ENCODE measurements at regions not wholly inside any gene's neighbourhood (a gene's known extent, or its start where the extent isn't known, plus 50 kb on each side); places are given as distances from the start of the nearest gene placed in this dataset.

GRCh38 chr6:109301418-109301817 lies 80.8 kb downstream of the CD164 start:
- Histone ChIP-seq H3K9me3 (replicated peaks in 1 of 2; ENCODE audit: control insufficient read depth in 2 of 2, insufficient read depth in 1 of 2, low read depth in 1 of 2, low read length in 2 of 2) (no peaks in the 10 kb centered on the region), H3K79me1 (ENCODE audit: low read depth, low read length) (no peaks in the 10 kb centered on the region), H3K4me2 (ENCODE audit: insufficient read depth, low read length, poor library complexity, severe bottlenecking) (no peak overlapping the region), H3K4ac (ENCODE audit: low read length) (no peak overlapping the region), H2BK15ac (ENCODE audit: low read length) (no peak overlapping the region), H3K4me1 (ENCODE audit: control insufficient read depth in 2 of 2, insufficient read depth in 1 of 2, low read depth in 1 of 2, low read length in 2 of 2) (peaks cover 4% of the 10 kb centered on the region in 2 donors), H3K23ac (ENCODE audit: low read depth, low read length, poor library complexity) (no peak overlapping the region), H3K9ac (ENCODE audit: low read depth, low read length, poor library complexity) (no peak overlapping the region), H2AK5ac (ENCODE audit: low read depth, low read length) (no peak overlapping the region), H3K18ac (ENCODE audit: low read length) (no peak overlapping the region), H3K14ac (ENCODE audit: low read length) (no peak overlapping the region), H3K27ac (replicated peaks; ENCODE audit: low read length) (no peak overlapping the region), H4K8ac (ENCODE audit: low read depth, low read length) (no peak overlapping the region), H2BK120ac (ENCODE audit: low read depth, low read length) (no peak overlapping the region), H4K91ac (ENCODE audit: low read depth, low read length, poor library complexity) (no peak overlapping the region), H2AFZ (ENCODE audit: low read length) (peak overlapping the region; percentile 50), H3K36me3 (replicated peaks in 1 of 2; ENCODE audit: control insufficient read depth in 2 of 2, insufficient read depth in 2 of 2, low read length in 2 of 2) (no peaks in the 10 kb centered on the region), H3K27me3 (ENCODE audit: control insufficient read depth in 3 of 3, insufficient read depth in 3 of 3, low read depth in 1 of 3, low read length in 3 of 3) (peaks cover 0 to 2% (median 0%) of the 10 kb centered on the region in 3 experiments), H2BK12ac (ENCODE audit: low read length) (no peak overlapping the region), H3K4me3 (ENCODE audit: low read length in 2 of 2) (no peak overlapping the region), H2BK5ac (ENCODE audit: low read length) (no peak overlapping the region)
- no CpG with 5 or more reads among the region's 2 CpGs for WGBS, 2 donors (ENCODE audit: extremely low coverage in 2 of 2, insufficient read length in 2 of 2, insufficient replicate concordance in 1 of 2)
- no peak for DNase-seq (ENCODE audit: low spot score)

- Histone ChIP-seq H3K9ac (ENCODE audit: low read depth, low read length, poor library complexity) (no peak overlapping the region), H3K27me3 (ENCODE audit: control insufficient read depth in 3 of 3, insufficient read depth in 3 of 3, low read depth in 1 of 3, low read length in 3 of 3) (peaks cover 0 to 2% (median 0%) of the 10 kb centered on the region in 3 experiments)
These were observed 81.4 kb downstream of the CD164 start for GRCh38 chr6:109300874-109301273.

DNA sequence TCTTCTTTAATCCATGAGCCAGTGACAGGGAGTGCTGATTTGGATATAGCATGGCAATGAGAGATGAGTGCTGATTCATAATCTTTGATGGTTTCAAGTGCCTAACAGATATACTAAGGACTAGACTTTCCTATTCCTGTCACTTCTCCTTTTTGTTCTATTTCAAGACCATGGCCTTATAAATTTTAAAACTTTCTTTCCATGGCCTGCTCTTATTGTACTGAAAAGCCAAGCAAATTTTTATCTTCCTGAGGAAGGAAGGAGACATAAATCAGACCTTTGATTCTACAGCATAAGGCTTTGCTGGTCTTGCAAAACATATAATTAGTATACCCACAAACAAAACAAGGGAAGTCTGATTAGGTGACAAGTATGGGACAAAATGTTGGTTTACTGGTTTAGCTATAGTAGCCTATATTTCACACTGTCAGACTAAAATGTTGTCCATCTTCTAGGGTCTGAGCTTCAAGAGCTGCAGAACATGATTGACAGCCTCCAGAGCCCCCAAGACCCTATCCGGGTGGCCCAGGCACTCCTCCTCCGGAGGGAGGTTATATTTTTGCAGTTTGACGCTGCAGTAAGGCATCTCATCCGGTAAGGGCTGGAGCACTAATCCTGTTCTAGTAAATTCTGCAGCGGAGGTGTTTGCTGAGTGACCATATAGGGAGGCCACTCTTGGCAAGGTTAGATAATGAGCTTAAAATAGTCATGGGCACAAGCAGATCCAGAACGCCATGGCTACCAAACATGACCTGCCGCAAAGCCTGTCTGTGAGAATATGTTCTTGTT lies 82.3 kb downstream of the CD164 start:
- H3K4me3 ChIP-seq (ENCODE audit: low read length in 2 of 2): no peak overlapping the region
- no peak overlapping the region for H2AK5ac ChIP-seq (ENCODE audit: low read depth, low read length)
- no peak overlapping the region for H3K27ac ChIP-seq (replicated peaks; ENCODE audit: low read length)
- H3K9me3 ChIP-seq (replicated peaks in 1 of 2; ENCODE audit: control insufficient read depth in 2 of 2, insufficient read depth in 1 of 2, low read depth in 1 of 2, low read length in 2 of 2): no peaks in the 10 kb centered on the region
- H3K23ac ChIP-seq (ENCODE audit: low read depth, low read length, poor library complexity): no peak overlapping the region
- peaks cover 0 to 2% (median 0%) of the 10 kb centered on the region in 3 experiments for H3K27me3 ChIP-seq (ENCODE audit: control insufficient read depth in 3 of 3, insufficient read depth in 3 of 3, low read depth in 1 of 3, low read length in 3 of 3)
- H4K8ac ChIP-seq (ENCODE audit: low read depth, low read length): no peak overlapping the region
- no peak overlapping the region for H2AFZ ChIP-seq (ENCODE audit: low read length)
- peaks cover 4% of the 10 kb centered on the region in 2 donors for H3K4me1 ChIP-seq (ENCODE audit: control insufficient read depth in 2 of 2, insufficient read depth in 1 of 2, low read depth in 1 of 2, low read length in 2 of 2)
- H3K79me1 ChIP-seq (ENCODE audit: low read depth, low read length): no peaks in the 10 kb centered on the region
- no peak overlapping the region for H3K9ac ChIP-seq (ENCODE audit: low read depth, low read length, poor library complexity)
- H2BK15ac ChIP-seq (ENCODE audit: low read length): no peak overlapping the region
- H3K4me2 ChIP-seq (ENCODE audit: insufficient read depth, low read length, poor library complexity, severe bottlenecking): no peak overlapping the region
- H2BK5ac ChIP-seq (ENCODE audit: low read length): no peak overlapping the region
- H2BK120ac ChIP-seq (ENCODE audit: low read depth, low read length): no peak overlapping the region
- WGBS, 2 donors (ENCODE audit: extremely low coverage in 2 of 2, insufficient read length in 2 of 2, insufficient replicate concordance in 1 of 2): no CpG with 5 or more reads among the region's 7 CpGs
- no peak overlapping the region for H4K91ac ChIP-seq (ENCODE audit: low read depth, low read length, poor library complexity)
- no peak overlapping the region for H2BK12ac ChIP-seq (ENCODE audit: low read length)
- no peak overlapping the region for H3K4ac ChIP-seq (ENCODE audit: low read length)
- H3K18ac ChIP-seq (ENCODE audit: low read length): no peak overlapping the region
- DNase-seq (ENCODE audit: low spot score): no peak
- H3K36me3 ChIP-seq (replicated peaks in 1 of 2; ENCODE audit: control insufficient read depth in 2 of 2, insufficient read depth in 2 of 2, low read length in 2 of 2): no peaks in the 10 kb centered on the region
- no peak overlapping the region for H3K14ac ChIP-seq (ENCODE audit: low read length)

More at GRCh38 chr6:109300874-109301273, 81.4 kb downstream of the CD164 start:
- no peak overlapping the region for H2BK12ac ChIP-seq (ENCODE audit: low read length)
- H3K36me3 ChIP-seq (replicated peaks in 1 of 2; ENCODE audit: control insufficient read depth in 2 of 2, insufficient read depth in 2 of 2, low read length in 2 of 2): no peaks in the 10 kb centered on the region
- H2AFZ ChIP-seq (ENCODE audit: low read length): peak overlapping the region; percentile 50
- H3K4ac ChIP-seq (ENCODE audit: low read length): no peak overlapping the region
- DNase-seq (ENCODE audit: low spot score): no peak
- H3K79me1 ChIP-seq (ENCODE audit: low read depth, low read length): no peaks in the 10 kb centered on the region
- no peak overlapping the region for H3K4me3 ChIP-seq (ENCODE audit: low read length in 2 of 2)
- no peak overlapping the region for H4K91ac ChIP-seq (ENCODE audit: low read depth, low read length, poor library complexity)
- no peak overlapping the region for H3K18ac ChIP-seq (ENCODE audit: low read length)
- no peak overlapping the region for H4K8ac ChIP-seq (ENCODE audit: low read depth, low read length)
- H2BK120ac ChIP-seq (ENCODE audit: low read depth, low read length): no peak overlapping the region
- H3K23ac ChIP-seq (ENCODE audit: low read depth, low read length, poor library complexity): no peak overlapping the region
- no peak overlapping the region for H2BK5ac ChIP-seq (ENCODE audit: low read length)
- H3K4me1 ChIP-seq (ENCODE audit: control insufficient read depth in 2 of 2, insufficient read depth in 1 of 2, low read depth in 1 of 2, low read length in 2 of 2): peaks cover 4% of the 10 kb centered on the region in 2 donors
- H3K27ac ChIP-seq (replicated peaks; ENCODE audit: low read length): no peak overlapping the region
- no CpG with 5 or more reads among the region's 1 CpG for WGBS, 2 donors (ENCODE audit: extremely low coverage in 2 of 2, insufficient read length in 2 of 2, insufficient replicate concordance in 1 of 2)
- H3K4me2 ChIP-seq (ENCODE audit: insufficient read depth, low read length, poor library complexity, severe bottlenecking): no peak overlapping the region
- no peak overlapping the region for H2BK15ac ChIP-seq (ENCODE audit: low read length)
- H3K14ac ChIP-seq (ENCODE audit: low read length): no peak overlapping the region
- no peaks in the 10 kb centered on the region for H3K9me3 ChIP-seq (replicated peaks in 1 of 2; ENCODE audit: control insufficient read depth in 2 of 2, insufficient read depth in 1 of 2, low read depth in 1 of 2, low read length in 2 of 2)
- no peak overlapping the region for H2AK5ac ChIP-seq (ENCODE audit: low read depth, low read length)

- Histone ChIP-seq H3K79me1 (ENCODE audit: low read depth, low read length) (no peaks in the 10 kb centered on the region), H2BK12ac (ENCODE audit: low read length) (no peak overlapping the region), H3K36me3 (replicated peaks in 1 of 2; ENCODE audit: control insufficient read depth in 2 of 2, insufficient read depth in 2 of 2, low read length in 2 of 2) (no peaks in the 10 kb centered on the region), H3K4me1 (ENCODE audit: control insufficient read depth in 2 of 2, insufficient read depth in 1 of 2, low read depth in 1 of 2, low read length in 2 of 2) (peaks cover 4% of the 10 kb centered on the region in 2 donors), H3K4ac (ENCODE audit: low read length) (no peak overlapping the region), H2AK5ac (ENCODE audit: low read depth, low read length) (no peak overlapping the region), H3K23ac (ENCODE audit: low read depth, low read length, poor library complexity) (no peak overlapping the region), H3K27me3 (ENCODE audit: control insufficient read depth in 3 of 3, insufficient read depth in 3 of 3, low read depth in 1 of 3, low read length in 3 of 3) (peaks cover 0 to 2% (median 0%) of the 10 kb centered on the region in 3 experiments), H4K8ac (ENCODE audit: low read depth, low read length) (no peak overlapping the region), H3K4me2 (ENCODE audit: insufficient read depth, low read length, poor library complexity, severe bottlenecking) (no peak overlapping the region), H2BK120ac (ENCODE audit: low read depth, low read length) (no peak overlapping the region), H2BK15ac (ENCODE audit: low read length) (no peak overlapping the region), H3K4me3 (ENCODE audit: low read length in 2 of 2) (no peak overlapping the region), H2AFZ (ENCODE audit: low read length) (no peak overlapping the region), H3K27ac (replicated peaks; ENCODE audit: low read length) (no peak overlapping the region), H3K14ac (ENCODE audit: low read length) (no peak overlapping the region), H3K9me3 (replicated peaks in 1 of 2; ENCODE audit: control insufficient read depth in 2 of 2, insufficient read depth in 1 of 2, low read depth in 1 of 2, low read length in 2 of 2) (no peaks in the 10 kb centered on the region), H4K91ac (ENCODE audit: low read depth, low read length, poor library complexity) (no peak overlapping the region), H2BK5ac (ENCODE audit: low read length) (no peak overlapping the region), H3K18ac (ENCODE audit: low read length) (no peak overlapping the region), H3K9ac (ENCODE audit: low read depth, low read length, poor library complexity) (no peak overlapping the region)
- DNase-seq (ENCODE audit: low spot score): no peak
- no CpG with 5 or more reads among the region's 1 CpG for WGBS, 2 donors (ENCODE audit: extremely low coverage in 2 of 2, insufficient read length in 2 of 2, insufficient replicate concordance in 1 of 2)
These were observed 83.0 kb downstream of the CD164 start for GRCh38 chr6:109299265-109299607.

Data from neuronal stem cell (in vitro differentiated cells).